ENCODE measurements at regions not wholly inside any gene's neighbourhood (a gene's known extent, or its start where the extent isn't known, plus 50 kb on each side); places are given as distances from the start of the nearest gene placed in this dataset.

- TF ChIP-seq, protein P1, sequence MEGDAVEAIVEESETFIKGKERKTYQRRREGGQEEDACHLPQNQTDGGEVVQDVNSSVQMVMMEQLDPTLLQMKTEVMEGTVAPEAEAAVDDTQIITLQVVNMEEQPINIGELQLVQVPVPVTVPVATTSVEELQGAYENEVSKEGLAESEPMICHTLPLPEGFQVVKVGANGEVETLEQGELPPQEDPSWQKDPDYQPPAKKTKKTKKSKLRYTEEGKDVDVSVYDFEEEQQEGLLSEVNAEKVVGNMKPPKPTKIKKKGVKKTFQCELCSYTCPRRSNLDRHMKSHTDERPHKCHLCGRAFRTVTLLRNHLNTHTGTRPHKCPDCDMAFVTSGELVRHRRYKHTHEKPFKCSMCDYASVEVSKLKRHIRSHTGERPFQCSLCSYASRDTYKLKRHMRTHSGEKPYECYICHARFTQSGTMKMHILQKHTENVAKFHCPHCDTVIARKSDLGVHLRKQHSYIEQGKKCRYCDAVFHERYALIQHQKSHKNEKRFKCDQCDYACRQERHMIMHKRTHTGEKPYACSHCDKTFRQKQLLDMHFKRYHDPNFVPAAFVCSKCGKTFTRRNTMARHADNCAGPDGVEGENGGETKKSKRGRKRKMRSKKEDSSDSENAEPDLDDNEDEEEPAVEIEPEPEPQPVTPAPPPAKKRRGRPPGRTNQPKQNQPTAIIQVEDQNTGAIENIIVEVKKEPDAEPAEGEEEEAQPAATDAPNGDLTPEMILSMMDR (optimal IDR thresholded peaks at IDR 0.05 in 1 of 3, IDR thresholded peaks at IDR 0.05 in 1 of 3, conservative IDR thresholded peaks at IDR 0.05 in 1 of 3; ENCODE audit: extremely low read depth in 1 of 3, insufficient read depth in 2 of 3, low read length in 3 of 3) = no peak
- no peak for TF ChIP-seq EZH2 (IDR thresholded peaks at IDR 0.05; ENCODE audit: low read length)
Observed at GRCh38 chr5:147051193-147051592, 172.6 kb upstream of the PPP2R2B start.
